DND-41 (cell line): ENCODE measurements at regions not wholly inside any gene's neighbourhood (a gene's known extent, or its start where the extent isn't known, plus 50 kb on each side); places are given as distances from the start of the nearest gene placed in this dataset.

ENCODE experiments used
- EZH2 ChIP-seq: IDR thresholded peaks from 3 replicates; pipeline ENCODE4 v1.6.1; 2012; ENCODE audit warnings: borderline replicate concordance, low read depth, mild to moderate bottlenecking, moderate library complexity, low read length, inconsistent platforms; ENCODE audit not compliant: severe bottlenecking
- TF ChIP-seq, protein P1 (sequence below): IDR thresholded peaks from 2 replicates; pipeline ENCODE4 v1.5.1; 2012; ENCODE audit warnings: borderline replicate concordance, low read length, moderate library complexity, mild to moderate bottlenecking; ENCODE audit not compliant: poor library complexity, severe bottlenecking; ENCODE audit errors: extremely low read depth

DNA sequence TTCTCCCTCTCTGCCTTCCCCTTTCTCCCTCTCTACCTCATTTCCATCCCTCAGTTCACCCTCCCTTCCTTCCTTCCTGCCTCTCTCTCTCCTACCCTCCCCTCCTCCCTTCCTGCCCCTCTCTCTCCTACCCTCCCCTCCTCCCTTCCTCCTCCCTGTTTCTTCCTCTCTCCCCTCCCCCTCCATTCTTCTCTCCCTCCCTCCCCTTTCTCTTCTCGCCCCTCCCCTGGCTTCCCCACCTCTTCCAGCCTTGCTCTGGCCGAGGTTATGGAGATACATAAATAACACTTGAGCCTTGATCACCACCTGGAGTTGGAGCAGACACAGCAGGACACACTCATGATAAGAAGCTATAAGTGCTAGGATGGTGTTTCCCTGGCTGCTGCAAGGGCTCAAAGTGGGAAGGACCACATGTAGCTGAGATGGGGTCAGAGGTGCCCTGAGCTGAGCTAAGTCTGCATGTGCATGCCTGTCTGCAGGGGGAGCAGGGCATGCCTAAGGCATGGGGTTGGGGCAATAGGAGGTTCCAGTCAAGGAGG lies 326.1 kb upstream of the HS6ST1 start:
- TF ChIP-seq, protein P1, sequence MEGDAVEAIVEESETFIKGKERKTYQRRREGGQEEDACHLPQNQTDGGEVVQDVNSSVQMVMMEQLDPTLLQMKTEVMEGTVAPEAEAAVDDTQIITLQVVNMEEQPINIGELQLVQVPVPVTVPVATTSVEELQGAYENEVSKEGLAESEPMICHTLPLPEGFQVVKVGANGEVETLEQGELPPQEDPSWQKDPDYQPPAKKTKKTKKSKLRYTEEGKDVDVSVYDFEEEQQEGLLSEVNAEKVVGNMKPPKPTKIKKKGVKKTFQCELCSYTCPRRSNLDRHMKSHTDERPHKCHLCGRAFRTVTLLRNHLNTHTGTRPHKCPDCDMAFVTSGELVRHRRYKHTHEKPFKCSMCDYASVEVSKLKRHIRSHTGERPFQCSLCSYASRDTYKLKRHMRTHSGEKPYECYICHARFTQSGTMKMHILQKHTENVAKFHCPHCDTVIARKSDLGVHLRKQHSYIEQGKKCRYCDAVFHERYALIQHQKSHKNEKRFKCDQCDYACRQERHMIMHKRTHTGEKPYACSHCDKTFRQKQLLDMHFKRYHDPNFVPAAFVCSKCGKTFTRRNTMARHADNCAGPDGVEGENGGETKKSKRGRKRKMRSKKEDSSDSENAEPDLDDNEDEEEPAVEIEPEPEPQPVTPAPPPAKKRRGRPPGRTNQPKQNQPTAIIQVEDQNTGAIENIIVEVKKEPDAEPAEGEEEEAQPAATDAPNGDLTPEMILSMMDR, result no peak
- no peak for TF ChIP-seq EZH2
